Thoracic aorta (tissue), 2 donors: ENCODE measurements at regions not wholly inside any gene's neighbourhood (a gene's known extent, or its start where the extent isn't known, plus 50 kb on each side); places are given as distances from the start of the nearest gene placed in this dataset.

ENCODE experiments used
- ATAC-seq: fragments of 150-250 bp; one replicate; pipeline ENCODE4 v1.8.0; 2017; ENCODE audit warnings: low read depth; ENCODE audit not compliant: insufficient number of reproducible peaks, low FRiP score
- DNase-seq: peaks from one replicate; pipeline ENCODE4 v3.0.0-alpha.2; 2020; ENCODE audit warnings: low spot score
- H3K27ac ChIP-seq, 2 donors: fragments of 200-600 bp; sonication (generic); 1 replicate in 1 of 2; 2 replicates in 1 of 2; pipeline ENCODE4 v1.5.1; 2016; ENCODE audit warnings: mild to moderate bottlenecking in 2 of 2, moderate library complexity in 2 of 2
- H3K27me3 ChIP-seq: fragments of 200-600 bp; sonication (generic); replicated peaks from 2 replicates; pipeline ENCODE4 v1.6.0; 2016; ENCODE audit warnings: mild to moderate bottlenecking; ENCODE audit not compliant: insufficient read depth
- H3K36me3 ChIP-seq: fragments of 200-600 bp; sonication (generic); one replicate; pipeline ENCODE4 v1.5.1; 2016
- H3K4me1 ChIP-seq, 2 donors: fragments of 200-600 bp; sonication (generic); 1 replicate in 1 of 2; 2 replicates in 1 of 2; pipeline versions ENCODE4 v1.5.1 to v1.6.0; 2016; ENCODE audit warnings: low read depth in 2 of 2, mild to moderate bottlenecking in 1 of 2; ENCODE audit not compliant: control insufficient read depth in 1 of 2
- H3K4me3 ChIP-seq: fragments of 200-600 bp; sonication (generic); 2 replicates; pipeline ENCODE4 v1.5.1; 2016; ENCODE audit warnings: mild to moderate bottlenecking
- H3K9me3 ChIP-seq: fragments of 200-600 bp; sonication (generic); 2 replicates; pipeline ENCODE4 v1.5.1; 2016
- TF ChIP-seq, protein P1 (sequence below): fragments of 200-600 bp; sonication (generic); IDR thresholded peaks from one replicate; pipeline ENCODE4 v1.5.1; 2019; ENCODE audit warnings: antibody characterized with exemption

DNA sequence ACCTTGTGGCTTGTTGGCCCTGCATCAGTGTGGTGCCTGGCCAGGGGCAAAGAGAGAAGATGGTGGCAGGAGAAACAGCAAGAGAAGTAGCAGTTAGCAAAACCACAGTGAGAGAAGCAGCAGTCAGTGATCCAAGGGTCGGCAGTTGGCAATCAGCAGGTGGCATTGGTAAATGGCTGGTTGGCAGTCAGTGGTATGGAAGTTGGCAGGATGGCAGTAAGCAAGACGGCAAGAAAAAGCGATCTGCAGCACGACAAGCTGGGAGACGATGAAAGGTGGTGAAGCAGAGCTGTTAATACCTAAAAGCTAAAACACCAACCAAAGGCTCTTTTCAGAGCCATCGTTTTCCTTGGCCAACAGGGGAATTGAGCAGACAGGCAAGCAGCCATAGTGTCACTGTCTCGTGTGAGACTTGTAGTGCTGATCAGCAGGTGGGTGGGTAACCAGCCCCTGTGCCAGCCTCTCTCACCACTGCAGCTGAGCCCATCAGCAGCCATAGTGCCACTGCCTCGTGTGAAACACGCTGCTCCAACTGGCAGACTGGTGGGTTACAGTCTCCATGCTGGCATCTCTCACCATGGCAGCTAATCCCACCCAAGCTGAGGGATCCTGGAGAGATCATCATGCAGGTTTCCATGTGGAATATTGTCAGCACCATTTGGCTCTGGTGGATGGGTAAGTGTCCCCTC lies 2078.4 kb downstream of the PCDH7 start:
- H3K4me1 ChIP-seq: no peaks in the 10 kb centered on the region
- H3K9me3 ChIP-seq: no peaks in the 10 kb centered on the region
- no peaks in the 10 kb centered on the region for H3K27me3 ChIP-seq
- no peak for ATAC-seq
- TF ChIP-seq, protein P1, sequence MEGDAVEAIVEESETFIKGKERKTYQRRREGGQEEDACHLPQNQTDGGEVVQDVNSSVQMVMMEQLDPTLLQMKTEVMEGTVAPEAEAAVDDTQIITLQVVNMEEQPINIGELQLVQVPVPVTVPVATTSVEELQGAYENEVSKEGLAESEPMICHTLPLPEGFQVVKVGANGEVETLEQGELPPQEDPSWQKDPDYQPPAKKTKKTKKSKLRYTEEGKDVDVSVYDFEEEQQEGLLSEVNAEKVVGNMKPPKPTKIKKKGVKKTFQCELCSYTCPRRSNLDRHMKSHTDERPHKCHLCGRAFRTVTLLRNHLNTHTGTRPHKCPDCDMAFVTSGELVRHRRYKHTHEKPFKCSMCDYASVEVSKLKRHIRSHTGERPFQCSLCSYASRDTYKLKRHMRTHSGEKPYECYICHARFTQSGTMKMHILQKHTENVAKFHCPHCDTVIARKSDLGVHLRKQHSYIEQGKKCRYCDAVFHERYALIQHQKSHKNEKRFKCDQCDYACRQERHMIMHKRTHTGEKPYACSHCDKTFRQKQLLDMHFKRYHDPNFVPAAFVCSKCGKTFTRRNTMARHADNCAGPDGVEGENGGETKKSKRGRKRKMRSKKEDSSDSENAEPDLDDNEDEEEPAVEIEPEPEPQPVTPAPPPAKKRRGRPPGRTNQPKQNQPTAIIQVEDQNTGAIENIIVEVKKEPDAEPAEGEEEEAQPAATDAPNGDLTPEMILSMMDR: no peak
- H3K36me3 ChIP-seq: no peaks in the 10 kb centered on the region
- H3K4me3 ChIP-seq: no peak overlapping the region
- DNase-seq: no peak
- no peak overlapping the region for H3K27ac ChIP-seq

DNA sequence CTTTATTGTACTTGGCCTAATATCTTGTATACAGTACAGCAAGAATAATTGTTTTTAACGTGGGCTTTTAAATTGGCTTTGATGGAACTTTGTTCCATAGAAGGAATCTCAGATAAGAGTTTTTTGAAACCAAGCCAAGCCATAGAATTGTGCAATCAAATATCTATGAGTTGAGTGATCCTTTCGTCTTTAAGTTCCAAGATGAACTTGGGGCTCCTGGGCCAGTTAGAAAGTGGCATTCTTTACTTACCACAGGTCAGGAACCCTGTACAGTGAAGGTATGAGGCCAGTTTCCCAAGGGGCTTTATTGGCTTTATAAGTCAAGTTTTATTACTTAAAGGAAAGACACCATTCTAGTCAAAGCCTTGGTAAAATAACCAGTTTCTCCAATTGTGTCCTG lies 2104.2 kb downstream of the PCDH7 start:
- Histone ChIP-seq H3K4me1 (no peaks in the 10 kb centered on the region), H3K27me3 (no peaks in the 10 kb centered on the region), H3K36me3 (no peaks in the 10 kb centered on the region), H3K9me3 (no peaks in the 10 kb centered on the region), H3K27ac (no peak overlapping the region), H3K4me3 (no peak overlapping the region)
- ATAC-seq: no peak
- TF ChIP-seq, protein P1: no peak
- DNase-seq: no peak

DNA sequence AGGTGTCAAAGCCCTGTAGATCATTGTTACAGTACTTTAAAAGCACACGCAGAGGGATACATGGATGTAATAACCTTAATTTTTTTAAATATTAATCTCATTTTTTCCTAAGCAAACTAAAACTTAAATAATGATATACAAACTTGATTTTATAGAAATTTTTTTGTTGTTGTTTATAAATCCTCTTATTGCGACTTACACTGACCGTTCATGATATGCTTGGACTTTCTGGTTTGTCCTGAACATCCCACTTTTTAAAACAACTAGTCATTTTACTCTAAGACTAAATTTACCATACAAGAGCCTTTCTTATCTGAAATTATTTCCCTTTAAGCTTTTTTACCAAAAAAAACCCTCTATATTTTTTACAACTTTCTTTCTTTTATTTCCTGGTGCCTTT lies 2106.0 kb downstream of the PCDH7 start:
- ATAC-seq: no peak
- no peak overlapping the region for H3K27ac ChIP-seq
- DNase-seq: no peak
- no peak overlapping the region for H3K4me3 ChIP-seq
- H3K9me3 ChIP-seq: no peaks in the 10 kb centered on the region
- no peaks in the 10 kb centered on the region for H3K36me3 ChIP-seq
- TF ChIP-seq, protein P1: no peak
- no peaks in the 10 kb centered on the region for H3K27me3 ChIP-seq
- no peaks in the 10 kb centered on the region for H3K4me1 ChIP-seq

DNA sequence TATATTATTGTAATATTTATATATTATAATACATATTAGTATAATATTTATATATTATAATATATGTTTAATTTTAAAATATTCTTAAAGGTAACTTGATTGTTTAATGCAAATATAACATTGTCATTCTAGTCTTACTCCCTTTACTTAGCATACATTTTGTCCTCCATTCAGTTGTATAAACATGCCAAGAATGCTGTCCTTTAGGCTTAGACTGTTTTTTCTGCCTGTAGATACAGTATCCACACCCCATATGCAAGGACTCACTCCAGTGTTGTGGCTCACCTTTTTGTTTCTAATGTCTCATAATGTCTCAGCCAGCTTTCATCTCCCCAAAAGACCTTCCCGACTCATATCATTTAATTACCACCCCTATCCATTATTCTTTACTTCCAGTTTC lies 2110.0 kb downstream of the PCDH7 start:
- Histone ChIP-seq H3K27me3 (no peaks in the 10 kb centered on the region), H3K4me3 (no peak overlapping the region), H3K4me1 (no peaks in the 10 kb centered on the region), H3K27ac (no peak overlapping the region), H3K36me3 (no peaks in the 10 kb centered on the region), H3K9me3 (no peaks in the 10 kb centered on the region)
- TF ChIP-seq, protein P1: no peak
- DNase-seq: no peak
- ATAC-seq: no peak

DNA sequence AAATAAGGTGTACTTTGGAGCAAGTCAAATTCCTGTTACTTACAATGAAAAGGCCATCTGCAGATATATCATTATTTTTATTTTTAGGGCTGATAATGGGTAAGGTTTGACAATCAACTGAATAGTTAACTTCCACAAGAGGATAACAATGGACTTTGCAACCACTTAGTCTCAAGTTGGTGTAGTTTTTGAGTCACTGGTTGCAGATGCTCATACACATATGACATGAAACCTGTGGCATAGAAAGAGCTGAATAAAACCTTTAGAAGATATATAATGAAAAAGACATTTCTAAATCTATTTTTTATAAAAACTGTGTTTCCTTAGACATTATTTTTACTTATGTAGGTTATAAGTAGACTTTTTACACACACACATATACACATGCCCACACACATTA lies 2110.9 kb downstream of the PCDH7 start:
- TF ChIP-seq, protein P1: no peak
- no peaks in the 10 kb centered on the region for H3K4me1 ChIP-seq
- no peak overlapping the region for H3K27ac ChIP-seq
- H3K36me3 ChIP-seq: no peaks in the 10 kb centered on the region
- ATAC-seq: no peak
- no peak overlapping the region for H3K4me3 ChIP-seq
- no peaks in the 10 kb centered on the region for H3K9me3 ChIP-seq
- H3K27me3 ChIP-seq: no peaks in the 10 kb centered on the region
- DNase-seq: no peak
